Liver (tissue), 3 donors: ENCODE measurements at regions not wholly inside any gene's neighbourhood (a gene's known extent, or its start where the extent isn't known, plus 50 kb on each side); places are given as distances from the start of the nearest gene placed in this dataset.

Experiments used
- EGR1 ChIP-seq, 2 donors: IDR thresholded peaks; 2 replicates each; pipeline ENCODE4 v1.6.1; 2016 to 2018; ENCODE audit warnings: antibody characterized with exemption in 2 of 2, low read depth in 2 of 2
- FOXA1 ChIP-seq: IDR thresholded peaks from 2 replicates; pipeline ENCODE4 v1.6.1; 2016; ENCODE audit warnings: antibody characterized with exemption
- FOXA2 ChIP-seq: IDR thresholded peaks from 2 replicates; pipeline ENCODE4 v1.6.1; 2016; ENCODE audit warnings: antibody characterized with exemption
- GABPA ChIP-seq, 2 donors: IDR thresholded peaks in 1 of 2; conservative IDR thresholded peaks in 1 of 2; 2 replicates each; pipeline ENCODE4 v1.6.1; 2016; ENCODE audit warnings: antibody characterized with exemption in 2 of 2, mild to moderate bottlenecking in 1 of 2, moderate library complexity in 1 of 2
- HNF4A ChIP-seq, 2 donors: conservative IDR thresholded peaks; 2 replicates each; pipeline ENCODE4 v1.6.1; 2016; ENCODE audit warnings: antibody characterized with exemption in 2 of 2, mild to moderate bottlenecking in 2 of 2
- JUND ChIP-seq, 2 donors: IDR thresholded peaks; 2 replicates each; pipeline ENCODE4 v1.6.1; 2016; ENCODE audit warnings: antibody characterized with exemption in 2 of 2
- RAD21 ChIP-seq, 2 donors: IDR thresholded peaks; 2 replicates each; pipeline ENCODE4 v1.6.1; 2016; ENCODE audit warnings: antibody characterized with exemption in 2 of 2, mild to moderate bottlenecking in 2 of 2
- SP1 ChIP-seq: IDR thresholded peaks from 2 replicates; pipeline ENCODE4 v1.6.1; 2018; ENCODE audit warnings: antibody characterized with exemption, mild to moderate bottlenecking
- TAF1 ChIP-seq: conservative IDR thresholded peaks from 2 replicates; pipeline ENCODE4 v1.6.1; 2016; ENCODE audit warnings: antibody characterized with exemption, mild to moderate bottlenecking
- YY1 ChIP-seq: IDR thresholded peaks from 2 replicates; pipeline ENCODE4 v1.6.1; 2016; ENCODE audit warnings: antibody characterized with exemption, mild to moderate bottlenecking
- TF ChIP-seq, protein P1 (sequence below): fragments of 150-350 bp; IDR thresholded peaks from 2 replicates; pipeline ENCODE4 v1.5.1; 2017; ENCODE audit warnings: improper control_type of control experiment, low read depth, low read length; ENCODE audit not compliant: missing input control
- TF ChIP-seq, protein P2 (sequence below): IDR thresholded peaks from 2 replicates; pipeline ENCODE4 v1.6.1; 2016; ENCODE audit warnings: antibody characterized with exemption
- TF ChIP-seq, protein P3 (sequence below): IDR thresholded peaks from 2 replicates; pipeline ENCODE4 v1.6.1; 2016; ENCODE audit warnings: antibody characterized with exemption, mild to moderate bottlenecking
- TF ChIP-seq, protein P4 (sequence below): IDR thresholded peaks from 2 replicates; pipeline ENCODE4 v1.6.1; 2016; ENCODE audit warnings: antibody characterized with exemption
- donor health status: healthy.
- donor health status: healthy.

DNA sequence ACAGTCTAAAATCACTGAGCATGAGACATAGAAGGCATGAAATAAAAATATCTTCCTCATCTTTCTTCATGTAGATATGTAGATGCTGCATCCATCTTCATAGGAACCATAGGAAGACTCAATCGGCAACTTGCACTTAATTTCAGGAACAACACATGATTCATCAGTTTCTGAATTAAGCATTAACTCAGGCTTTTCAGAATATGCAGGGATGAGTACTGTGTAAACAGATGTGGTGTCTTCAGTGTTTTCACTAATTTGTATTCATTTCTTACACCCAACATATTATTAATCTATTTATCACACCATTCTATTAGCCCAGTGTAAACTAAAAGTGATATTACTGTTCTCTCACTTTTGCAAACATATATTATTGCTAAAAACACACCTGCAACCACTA, 305.9 kb upstream of the DAB2 start:
- TF ChIP-seq, protein P1, sequence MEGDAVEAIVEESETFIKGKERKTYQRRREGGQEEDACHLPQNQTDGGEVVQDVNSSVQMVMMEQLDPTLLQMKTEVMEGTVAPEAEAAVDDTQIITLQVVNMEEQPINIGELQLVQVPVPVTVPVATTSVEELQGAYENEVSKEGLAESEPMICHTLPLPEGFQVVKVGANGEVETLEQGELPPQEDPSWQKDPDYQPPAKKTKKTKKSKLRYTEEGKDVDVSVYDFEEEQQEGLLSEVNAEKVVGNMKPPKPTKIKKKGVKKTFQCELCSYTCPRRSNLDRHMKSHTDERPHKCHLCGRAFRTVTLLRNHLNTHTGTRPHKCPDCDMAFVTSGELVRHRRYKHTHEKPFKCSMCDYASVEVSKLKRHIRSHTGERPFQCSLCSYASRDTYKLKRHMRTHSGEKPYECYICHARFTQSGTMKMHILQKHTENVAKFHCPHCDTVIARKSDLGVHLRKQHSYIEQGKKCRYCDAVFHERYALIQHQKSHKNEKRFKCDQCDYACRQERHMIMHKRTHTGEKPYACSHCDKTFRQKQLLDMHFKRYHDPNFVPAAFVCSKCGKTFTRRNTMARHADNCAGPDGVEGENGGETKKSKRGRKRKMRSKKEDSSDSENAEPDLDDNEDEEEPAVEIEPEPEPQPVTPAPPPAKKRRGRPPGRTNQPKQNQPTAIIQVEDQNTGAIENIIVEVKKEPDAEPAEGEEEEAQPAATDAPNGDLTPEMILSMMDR: no peak
- TF ChIP-seq YY1 (no peak), EGR1 (IDR thresholded peaks at IDR 0.05; ENCODE audit: low read depth in 2 of 2) (no peak), HNF4A (conservative IDR thresholded peaks at IDR 0.05) (no peak), GABPA (IDR thresholded peaks at IDR 0.05 in 1 of 2, conservative IDR thresholded peaks at IDR 0.05 in 1 of 2) (no peak), FOXA2 (no peak), FOXA1 (no peak), JUND (IDR thresholded peaks at IDR 0.05) (no peak), RAD21 (IDR thresholded peaks at IDR 0.05) (no peak), TAF1 (no peak), SP1 (no peak)
- TF ChIP-seq, protein P2, sequence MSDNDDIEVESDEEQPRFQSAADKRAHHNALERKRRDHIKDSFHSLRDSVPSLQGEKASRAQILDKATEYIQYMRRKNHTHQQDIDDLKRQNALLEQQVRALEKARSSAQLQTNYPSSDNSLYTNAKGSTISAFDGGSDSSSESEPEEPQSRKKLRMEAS: no peak
- TF ChIP-seq, protein P3, sequence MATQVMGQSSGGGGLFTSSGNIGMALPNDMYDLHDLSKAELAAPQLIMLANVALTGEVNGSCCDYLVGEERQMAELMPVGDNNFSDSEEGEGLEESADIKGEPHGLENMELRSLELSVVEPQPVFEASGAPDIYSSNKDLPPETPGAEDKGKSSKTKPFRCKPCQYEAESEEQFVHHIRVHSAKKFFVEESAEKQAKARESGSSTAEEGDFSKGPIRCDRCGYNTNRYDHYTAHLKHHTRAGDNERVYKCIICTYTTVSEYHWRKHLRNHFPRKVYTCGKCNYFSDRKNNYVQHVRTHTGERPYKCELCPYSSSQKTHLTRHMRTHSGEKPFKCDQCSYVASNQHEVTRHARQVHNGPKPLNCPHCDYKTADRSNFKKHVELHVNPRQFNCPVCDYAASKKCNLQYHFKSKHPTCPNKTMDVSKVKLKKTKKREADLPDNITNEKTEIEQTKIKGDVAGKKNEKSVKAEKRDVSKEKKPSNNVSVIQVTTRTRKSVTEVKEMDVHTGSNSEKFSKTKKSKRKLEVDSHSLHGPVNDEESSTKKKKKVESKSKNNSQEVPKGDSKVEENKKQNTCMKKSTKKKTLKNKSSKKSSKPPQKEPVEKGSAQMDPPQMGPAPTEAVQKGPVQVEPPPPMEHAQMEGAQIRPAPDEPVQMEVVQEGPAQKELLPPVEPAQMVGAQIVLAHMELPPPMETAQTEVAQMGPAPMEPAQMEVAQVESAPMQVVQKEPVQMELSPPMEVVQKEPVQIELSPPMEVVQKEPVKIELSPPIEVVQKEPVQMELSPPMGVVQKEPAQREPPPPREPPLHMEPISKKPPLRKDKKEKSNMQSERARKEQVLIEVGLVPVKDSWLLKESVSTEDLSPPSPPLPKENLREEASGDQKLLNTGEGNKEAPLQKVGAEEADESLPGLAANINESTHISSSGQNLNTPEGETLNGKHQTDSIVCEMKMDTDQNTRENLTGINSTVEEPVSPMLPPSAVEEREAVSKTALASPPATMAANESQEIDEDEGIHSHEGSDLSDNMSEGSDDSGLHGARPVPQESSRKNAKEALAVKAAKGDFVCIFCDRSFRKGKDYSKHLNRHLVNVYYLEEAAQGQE: no peak
- TF ChIP-seq, protein P4, sequence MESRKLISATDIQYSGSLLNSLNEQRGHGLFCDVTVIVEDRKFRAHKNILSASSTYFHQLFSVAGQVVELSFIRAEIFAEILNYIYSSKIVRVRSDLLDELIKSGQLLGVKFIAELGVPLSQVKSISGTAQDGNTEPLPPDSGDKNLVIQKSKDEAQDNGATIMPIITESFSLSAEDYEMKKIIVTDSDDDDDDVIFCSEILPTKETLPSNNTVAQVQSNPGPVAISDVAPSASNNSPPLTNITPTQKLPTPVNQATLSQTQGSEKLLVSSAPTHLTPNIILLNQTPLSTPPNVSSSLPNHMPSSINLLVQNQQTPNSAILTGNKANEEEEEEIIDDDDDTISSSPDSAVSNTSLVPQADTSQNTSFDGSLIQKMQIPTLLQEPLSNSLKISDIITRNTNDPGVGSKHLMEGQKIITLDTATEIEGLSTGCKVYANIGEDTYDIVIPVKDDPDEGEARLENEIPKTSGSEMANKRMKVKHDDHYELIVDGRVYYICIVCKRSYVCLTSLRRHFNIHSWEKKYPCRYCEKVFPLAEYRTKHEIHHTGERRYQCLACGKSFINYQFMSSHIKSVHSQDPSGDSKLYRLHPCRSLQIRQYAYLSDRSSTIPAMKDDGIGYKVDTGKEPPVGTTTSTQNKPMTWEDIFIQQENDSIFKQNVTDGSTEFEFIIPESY: no peak
